GM21619 (cell line): ENCODE measurements at regions not wholly inside any gene's neighbourhood (a gene's known extent, or its start where the extent isn't known, plus 50 kb on each side); places are given as distances from the start of the nearest gene placed in this dataset.
"Not testable (repeated sequence)": the region's sequence is repeated elsewhere in the genome, so short reads cannot be mapped to it uniquely, and the experiment has no call there.

ENCODE experiments used
- ATAC-seq: cut with Tn5 transposase; IDR thresholded peaks from one replicate; pipeline ENCODE4 v1.9.1; 2021; ENCODE audit not compliant: unreplicated experiment

DNA sequence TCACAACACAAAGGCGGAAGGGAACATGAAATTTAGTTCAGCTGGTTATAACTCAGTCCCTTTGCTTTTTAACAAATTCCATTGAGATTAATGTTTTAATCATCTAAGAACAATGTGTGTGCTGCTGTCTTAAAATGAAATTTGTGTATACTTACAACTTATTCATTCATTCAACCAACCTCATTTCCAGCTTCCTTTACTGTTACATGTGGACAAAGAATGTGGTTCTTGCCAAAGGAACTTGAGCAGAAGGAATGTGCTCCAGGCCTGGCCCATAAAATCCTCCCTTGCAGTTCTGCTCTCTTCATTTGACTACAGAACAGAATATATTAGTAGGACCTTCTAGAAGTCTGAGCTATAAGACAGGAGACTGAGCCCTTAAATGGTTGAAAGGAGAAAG lies 176.8 kb upstream of the GLRA2 start:
- ATAC-seq, result no peak

DNA sequence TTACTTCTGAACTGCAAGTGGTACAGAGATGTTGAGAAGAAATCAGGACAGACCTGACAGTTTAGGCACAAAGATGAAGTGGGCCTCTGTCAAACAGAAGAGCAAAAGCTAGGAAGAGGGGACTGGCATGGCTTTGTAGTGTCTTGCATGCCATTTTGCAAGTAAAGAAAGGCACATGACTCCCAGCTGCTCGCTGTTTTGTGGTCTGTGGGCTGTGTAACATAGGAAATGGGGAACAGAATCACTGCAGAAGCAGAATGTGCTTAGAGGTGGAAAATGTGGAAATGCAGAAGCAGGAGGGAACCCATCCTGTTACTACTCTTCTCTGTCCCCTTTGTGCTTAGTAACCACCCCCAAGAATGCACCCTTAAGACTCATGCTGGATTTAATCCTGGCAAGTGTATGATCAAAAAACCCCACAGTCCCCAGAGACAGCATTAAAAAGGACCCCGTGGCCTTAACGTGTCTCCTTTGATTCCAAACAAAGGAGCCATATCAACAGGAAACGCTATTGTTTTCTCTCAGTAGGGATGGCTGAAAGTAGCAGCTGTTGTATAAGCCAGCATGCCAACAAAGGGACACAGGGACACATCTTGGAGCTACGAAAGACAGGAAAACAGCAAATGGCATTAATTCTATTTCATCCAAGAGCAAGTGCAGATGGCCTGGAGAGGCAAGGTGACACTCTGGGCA lies 177.6 kb upstream of the GLRA2 start:
- ATAC-seq, result no peak

DNA sequence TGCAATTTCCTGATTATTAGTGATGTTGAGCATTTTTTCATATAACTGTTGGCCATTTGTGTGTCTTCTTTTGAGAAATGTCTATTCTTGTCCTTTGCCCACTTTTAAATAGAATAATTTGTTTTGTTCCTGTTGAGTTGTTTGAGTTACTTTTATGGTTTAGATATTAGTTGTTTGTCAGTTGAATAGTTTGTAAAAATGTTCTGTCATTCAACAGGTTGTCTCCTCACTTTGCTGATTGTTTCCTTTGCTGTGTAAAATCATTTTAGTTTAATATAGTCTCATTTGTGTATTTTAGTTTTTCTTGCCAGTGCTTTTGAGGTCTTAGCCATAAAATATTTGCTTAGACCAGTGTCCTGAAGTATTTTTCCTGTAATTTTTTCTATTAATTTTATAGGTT lies 181.8 kb upstream of the GLRA2 start:
- no peak for ATAC-seq

DNA sequence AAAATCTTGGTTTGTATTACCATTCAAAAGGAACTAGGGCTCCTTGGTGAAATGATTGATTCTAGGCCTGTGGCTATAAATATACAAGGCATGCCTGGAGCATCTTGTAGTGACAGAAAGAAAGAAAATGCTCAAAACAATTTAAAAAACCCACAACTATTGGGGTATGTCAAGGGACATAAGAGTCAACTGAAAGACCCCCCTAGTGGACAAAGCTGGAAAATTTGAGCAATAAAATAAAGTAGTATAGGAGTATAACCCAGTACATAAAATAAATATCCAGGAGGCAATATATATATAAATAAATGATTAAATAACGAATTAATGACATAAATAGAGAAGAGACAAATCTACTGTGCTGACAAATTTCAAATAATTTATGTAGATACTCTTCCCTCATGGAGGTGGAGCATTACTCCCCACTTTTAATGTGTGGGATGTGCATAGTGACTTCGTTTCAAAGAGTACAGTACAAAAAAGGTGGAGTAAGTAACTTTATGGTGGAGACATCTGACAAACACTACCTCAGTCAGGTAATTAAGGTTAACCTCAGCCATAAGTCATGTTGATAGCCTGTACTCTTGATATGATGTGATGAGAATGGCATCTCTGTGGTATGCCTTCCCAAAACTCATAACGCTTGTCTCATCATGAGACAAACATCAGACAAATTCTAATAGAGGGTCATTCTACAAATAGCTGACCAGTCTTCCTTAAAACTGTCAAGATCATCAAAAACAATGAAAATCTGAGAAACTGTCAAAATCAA lies 185.0 kb upstream of the GLRA2 start:
- ATAC-seq, result no peak

DNA sequence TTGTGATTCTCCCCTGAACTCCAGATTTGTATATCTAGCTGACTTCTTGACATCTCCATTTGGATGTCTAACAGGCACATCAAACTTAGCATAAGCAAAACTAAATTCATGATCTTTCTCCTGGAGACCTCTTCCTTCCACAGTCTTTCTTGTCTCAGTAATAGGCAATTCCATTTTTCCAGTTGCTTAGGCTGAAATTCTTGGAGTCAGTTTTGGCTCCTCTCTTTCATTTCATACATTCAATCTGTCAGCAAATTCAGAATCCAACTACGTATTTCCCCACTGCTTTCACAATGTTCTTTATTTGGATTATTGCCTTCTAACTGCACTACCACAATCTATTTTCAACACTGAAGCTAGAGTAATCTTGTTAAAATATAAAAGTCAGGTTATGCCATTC lies 219.9 kb upstream of the GLRA2 start:
- no peak for ATAC-seq

DNA sequence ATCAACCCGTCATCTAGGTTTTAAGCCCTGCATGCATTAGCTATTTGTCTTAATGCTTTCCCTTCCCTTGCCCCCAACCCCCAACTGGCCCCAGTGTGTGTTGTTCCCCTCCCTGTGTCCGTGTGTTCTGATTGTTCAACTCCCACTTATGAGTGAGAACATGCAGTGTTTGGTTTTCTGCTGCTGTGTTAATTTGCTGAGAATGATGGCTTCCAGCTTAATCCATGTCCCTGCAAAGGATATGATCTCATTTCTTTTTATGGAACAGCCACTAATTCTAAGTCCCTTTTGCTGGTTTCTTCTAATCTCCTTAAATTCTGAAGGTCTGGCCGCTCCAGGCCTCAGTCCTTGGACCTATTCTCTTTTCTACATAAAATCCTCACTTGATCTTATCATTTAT lies 220.4 kb upstream of the GLRA2 start:
- ATAC-seq, result not testable (repeated sequence)

DNA sequence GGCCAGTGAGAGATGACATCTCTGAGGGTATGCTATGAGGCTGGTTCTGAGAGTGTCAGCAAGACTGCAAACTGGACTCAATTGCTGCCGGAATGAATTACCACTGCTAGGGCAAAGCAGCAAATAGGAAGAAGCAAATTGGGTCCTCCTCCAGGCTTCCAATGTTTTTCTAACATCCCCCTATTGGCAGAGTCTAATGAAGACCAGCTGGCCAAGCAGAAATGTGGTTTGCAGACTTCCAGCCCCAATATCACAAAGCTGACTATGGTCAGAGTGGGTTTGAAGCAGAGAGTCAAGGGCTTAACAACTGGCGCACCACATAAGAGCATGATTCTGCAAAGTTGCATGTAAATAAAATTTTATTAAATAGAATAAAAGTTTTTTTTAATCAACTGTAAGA lies 225.4 kb upstream of the GLRA2 start:
- no peak for ATAC-seq

DNA sequence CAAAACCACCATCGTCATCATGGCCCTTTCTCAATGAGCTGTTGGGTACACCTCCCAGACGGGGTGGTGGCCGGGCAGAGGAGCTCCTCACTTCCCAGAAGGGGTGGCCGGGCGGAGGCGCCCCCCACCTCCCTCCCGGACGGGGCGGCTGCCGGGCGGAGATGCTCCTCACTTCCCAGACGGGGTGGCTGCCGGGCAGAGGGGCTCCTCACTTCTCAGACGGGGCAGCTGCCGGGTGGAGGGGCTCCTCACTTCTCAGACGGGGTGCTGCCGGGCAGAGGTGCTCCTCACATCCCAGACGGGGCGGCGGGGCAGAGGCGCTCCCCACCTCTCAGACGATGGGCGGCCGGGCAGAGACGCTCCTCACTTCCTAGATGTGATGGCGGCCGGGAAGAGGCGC lies 226.8 kb upstream of the GLRA2 start:
- not testable (repeated sequence) for ATAC-seq

DNA sequence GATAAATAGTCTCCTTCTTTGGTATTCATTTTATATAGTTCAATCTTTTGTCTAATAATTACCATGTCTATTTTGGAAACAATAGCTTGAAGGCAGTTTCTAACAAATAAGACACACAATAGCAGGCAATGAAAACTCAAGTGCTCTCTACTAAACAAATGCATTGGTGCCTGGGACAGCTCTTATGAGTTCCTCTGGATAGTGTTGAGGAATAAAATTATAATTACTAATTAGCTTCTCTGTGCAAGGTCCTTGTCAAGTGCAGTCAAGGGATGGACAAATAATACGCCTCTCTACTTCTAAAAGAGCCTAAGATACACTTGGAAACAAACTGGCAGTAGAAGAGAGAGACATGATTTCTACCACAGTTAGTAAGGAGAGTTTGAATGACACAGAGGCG lies 229.0 kb upstream of the GLRA2 start:
- no peak for ATAC-seq

DNA sequence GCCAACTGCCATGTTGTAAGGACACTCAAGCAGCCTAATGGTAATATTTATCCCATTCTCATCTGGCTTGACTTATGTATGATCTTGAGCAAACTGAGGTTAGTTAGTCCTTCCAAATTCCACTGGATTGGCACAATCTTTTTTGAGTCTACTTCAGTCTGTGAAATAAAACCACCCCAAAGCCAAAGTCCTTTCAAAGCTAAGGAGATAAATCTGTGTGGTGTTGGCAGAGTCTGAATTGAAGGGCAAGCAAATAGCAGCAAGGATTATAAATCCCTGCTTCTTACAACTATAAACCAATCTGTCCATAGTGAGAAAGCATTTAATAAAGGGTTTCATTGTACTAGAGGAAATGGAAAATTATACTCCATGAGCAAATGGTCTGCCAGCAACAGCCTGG lies 233.9 kb upstream of the GLRA2 start:
- ATAC-seq, result no peak

DNA sequence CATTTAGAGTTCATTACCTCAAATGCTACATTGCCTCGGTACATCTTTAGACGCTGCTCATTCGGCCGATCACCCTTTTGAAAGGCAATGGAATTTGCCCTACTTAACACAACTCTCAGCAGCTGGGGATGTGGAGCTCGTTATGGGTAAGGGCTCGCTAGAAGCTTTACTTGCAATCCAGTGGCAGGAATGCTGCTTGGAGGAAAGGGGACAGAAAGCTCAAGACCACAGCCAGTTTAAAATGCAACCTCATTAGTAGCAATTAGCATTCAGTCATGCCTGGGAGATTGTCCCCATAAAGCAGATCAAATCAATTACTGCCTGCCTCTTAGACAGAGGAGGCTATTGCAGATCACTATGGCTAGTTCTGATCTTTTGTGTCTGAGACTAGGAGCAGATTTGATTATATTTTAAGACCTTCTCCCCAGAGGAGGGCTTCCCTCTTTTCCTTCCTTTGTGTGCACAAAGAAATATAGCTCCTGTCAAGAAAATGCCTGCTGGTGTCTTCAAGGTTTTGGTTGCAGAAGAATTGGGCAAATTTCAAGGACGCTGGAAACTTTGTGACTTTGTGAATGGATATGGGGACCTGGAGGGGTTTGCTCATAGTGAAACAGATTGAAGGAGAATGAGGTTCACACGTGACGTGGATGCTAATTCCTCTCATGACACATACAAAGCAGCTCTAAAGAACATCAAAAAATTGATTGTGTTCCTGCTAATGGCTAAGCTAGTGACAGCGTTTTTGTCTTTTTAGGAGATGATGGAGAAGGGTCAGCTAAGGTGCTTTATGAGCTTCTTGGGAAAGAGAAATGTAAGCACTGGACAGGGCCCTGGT lies 237.5 kb upstream of the GLRA2 start:
- no peak for ATAC-seq

DNA sequence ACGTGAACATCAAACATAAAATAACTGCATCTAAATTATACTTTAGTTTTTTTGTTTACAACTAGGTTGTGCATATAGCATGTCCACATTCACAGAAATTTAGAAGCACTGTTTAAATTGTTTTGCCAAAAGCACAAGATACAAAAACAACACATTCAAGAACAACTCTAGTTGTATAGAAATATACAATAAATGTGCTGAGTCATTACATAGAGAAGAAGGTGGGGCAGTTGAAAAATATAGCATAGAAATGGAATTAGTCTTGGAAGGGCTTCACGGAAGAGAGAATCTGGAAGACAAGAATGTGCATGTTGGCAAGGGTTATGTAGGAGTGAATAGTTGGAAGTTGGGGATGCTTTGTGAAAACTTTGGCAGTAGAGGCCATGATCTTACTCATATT lies 239.0 kb upstream of the GLRA2 start:
- ATAC-seq, result no peak

DNA sequence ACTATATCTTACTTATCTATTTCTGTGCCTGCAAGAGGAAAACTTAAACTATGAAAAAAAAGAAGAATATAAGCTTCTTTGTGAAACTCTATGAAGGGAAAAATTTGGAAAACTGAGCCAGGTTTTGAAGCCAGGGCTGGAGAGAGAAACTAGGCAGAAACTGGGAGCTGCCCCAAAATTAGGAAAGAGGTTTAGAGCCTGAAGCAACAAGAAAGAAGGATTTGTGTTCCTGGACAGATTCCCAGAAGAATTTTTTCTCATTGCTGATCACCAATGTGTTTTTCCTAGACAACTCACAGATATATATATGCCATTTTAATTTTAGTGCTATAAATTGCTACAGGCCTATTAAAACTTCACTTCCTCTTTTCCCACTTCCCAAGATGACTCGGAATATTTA lies 245.0 kb upstream of the GEMIN8 start:
- ATAC-seq, result no peak

DNA sequence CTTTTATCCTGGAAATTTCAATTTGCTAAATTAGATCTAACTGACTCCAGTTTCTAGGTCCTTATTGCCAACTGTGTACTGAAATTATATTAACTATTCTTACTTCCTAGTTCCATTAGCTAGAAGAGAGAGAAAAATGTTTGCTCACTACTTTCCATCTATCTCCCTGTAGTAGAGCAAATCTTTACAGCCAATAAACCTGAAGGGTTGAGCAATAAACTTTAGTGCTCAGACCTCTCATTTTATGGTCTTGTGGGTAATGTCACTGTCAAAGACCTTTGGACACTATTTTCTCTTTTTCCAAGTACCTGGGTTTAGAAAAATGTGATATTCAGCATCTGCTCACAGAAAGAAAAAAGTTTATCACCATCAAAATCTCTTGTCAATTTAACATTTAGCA lies 237.5 kb upstream of the GEMIN8 start:
- ATAC-seq, result no peak

DNA sequence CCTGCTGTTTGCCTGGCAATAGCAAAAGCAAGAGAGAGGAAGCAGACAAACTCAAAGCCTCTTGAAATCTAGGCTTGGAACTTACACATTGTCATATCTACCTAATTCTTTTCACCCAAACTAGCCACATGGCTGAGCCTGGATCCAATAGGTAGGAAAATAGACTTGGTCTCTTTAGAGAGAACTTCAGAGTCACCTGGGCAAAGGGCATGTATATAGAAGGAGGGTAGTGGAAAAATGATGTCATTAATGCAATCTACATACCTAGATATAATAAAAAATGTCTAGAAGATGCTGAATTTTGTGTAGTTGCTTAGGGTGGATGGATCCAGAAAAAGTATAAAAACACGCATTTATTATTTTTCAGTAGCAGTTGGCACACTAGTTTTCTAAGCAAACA lies 237.0 kb upstream of the GEMIN8 start:
- ATAC-seq, result no peak

DNA sequence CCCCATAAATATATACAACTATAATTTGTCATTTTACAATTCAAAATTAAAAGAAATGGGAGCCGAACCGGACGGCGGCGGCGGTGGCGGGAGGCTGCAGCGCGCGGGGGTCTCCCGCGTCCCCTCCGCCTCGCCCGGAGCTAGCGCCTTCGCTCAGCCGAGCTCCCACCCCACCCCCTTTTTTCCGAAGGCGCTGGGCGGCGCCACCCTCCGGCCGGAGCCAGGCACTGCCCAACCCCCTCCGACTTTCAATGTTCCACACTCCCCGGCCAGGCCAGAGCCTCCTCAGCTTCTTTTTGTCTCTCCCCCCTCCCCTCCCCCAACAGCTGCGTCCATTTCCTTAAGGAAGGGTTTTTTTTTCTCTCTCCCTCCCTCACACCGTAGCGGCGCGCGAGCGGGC lies 214.1 kb upstream of the GEMIN8 start:
- no peak for ATAC-seq

DNA sequence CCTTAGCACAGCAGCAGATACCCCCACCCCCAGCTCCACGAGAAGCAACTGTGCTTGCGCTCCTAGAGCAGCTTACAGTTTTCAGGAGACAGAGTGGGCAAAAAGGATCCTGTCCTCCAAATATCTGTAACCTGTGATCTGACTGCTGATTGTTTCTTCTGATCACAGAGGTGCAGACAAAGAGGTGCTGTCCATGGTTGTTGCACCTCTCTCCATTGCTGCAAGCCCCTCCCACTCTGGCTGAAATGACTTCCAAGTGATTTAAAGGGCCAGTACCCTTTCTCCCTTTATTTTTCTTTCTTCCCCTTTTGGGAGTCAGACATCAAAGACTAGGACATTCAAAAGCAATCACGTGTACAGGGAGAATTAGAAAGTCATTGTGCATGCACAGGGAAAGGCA lies 205.3 kb upstream of the GEMIN8 start:
- ATAC-seq, result no peak

DNA sequence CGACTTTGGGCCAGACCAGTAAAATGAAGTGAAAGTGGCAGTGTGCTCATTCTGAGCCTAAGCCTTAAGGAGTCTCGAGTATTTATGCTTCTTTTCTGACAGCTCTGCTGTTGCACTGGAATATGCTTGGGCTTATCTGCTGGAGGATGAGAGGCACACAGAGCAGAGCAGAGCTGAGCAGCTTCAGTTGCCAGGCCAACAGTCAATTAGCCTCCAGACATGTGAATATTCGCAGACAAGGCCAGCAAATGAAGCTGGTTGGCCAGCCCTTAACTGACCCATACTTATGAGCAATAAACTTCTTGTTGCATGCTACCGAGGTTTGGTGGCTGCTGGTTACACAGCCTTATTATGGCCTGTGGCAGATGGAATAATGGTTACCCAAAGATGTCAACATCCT lies 203.0 kb upstream of the GEMIN8 start:
- no peak for ATAC-seq

DNA sequence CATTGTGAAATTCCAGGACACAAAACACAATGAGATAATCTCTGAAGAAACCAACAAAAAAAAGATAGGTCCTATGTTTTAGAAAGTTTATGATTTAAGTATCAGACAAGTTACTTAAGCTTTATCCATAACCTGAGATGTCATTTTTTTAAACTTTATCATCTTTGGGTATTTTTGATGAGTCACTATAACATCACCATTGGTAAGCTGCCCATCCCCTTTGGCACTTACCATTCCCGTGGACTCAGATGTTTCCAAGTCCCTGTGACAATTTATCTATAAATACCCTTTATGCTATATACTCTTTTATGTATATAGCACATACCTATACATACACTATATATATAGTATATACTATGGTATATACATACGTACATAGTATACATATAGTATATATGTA lies 198.9 kb upstream of the GEMIN8 start:
- ATAC-seq, result no peak

DNA sequence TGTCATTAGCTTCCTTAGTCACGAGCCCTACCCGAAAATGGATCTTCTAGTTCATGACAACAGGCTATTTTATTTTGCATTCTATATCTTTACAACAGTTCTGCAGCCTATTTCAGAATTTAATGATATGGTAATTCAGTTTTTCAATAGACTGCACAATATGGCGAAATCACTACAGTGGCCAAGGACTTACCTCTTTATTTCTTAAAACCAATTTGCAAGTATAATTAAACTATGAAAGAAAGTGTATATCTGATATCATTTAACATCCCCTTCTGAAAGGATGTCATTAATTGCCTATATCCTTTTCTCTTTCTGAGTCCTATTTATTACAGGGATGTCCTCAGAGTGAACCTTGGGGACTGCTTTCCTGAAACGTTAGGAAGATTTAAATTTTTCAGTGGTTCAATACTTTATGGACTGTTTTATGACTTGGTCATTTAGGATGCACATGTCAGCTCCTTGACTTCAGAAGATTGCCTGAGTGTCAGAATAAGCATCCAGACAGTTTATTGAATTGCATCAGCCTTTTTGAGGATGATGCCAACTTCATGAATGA lies 190.8 kb upstream of the GEMIN8 start:
- no peak for ATAC-seq

DNA sequence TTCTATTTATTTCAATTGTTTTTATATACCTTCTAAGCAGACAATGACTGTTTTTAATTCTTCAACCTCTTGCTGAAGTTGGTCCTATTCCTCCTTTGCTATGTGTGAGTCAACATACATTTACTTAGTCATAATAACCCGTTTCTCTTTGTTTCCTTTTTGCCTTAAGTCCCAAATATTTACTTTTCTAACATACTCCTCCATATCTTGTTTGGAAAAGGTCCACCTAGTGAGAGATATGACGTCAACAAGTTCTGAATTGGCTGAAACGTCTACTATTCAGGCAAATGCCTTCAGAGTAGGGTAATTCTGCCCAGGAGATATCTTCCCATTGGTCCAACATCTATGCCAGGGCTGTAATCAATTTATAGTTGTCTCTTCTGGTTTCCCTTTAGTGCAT lies 179.3 kb upstream of the GEMIN8 start:
- no peak for ATAC-seq

DNA sequence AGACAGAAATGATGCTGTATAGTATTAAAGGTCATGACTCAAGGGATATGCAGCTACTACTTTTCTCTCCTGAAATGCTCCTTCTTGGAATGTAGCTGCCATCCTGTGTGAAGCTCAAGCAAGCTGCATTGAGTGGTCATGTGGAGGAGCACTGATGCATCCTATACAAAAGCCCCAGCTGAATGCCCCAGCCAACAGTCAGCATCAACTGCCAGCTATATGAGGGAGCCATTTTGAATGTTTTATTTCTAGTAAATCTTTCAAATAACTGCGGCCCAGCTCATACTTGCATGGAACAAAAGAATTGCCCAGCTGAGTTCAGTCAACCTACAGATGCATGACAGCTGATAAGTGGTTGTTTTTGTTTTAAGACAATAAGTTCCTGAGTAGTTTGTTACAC lies 165.0 kb upstream of the GEMIN8 start:
- ATAC-seq, result no peak
